Smooth muscle cell (in vitro differentiated cells): ENCODE measurements at regions not wholly inside any gene's neighbourhood (a gene's known extent, or its start where the extent isn't known, plus 50 kb on each side); places are given as distances from the start of the nearest gene placed in this dataset. TPM values are rescaled to one million over a fixed set of nuclear protein-coding genes. Genes with fewer than 3 reads are reported as not detected.

Source experiments
- DNase-seq: peaks from one replicate; lab custom pipeline; 2025; ENCODE audit not compliant: unreplicated experiment; lab: John Stamatoyannopoulos, UW
- H2AFZ ChIP-seq: fragments of 200-600 bp; sonication (generic); 2 replicates; pipeline ENCODE4 v1.6.0; 2016; ENCODE audit warnings: antibody characterized with exemption, low read depth, mild to moderate bottlenecking
- H3F3A ChIP-seq: fragments of 200-600 bp; sonication (generic); 2 replicates; pipeline ENCODE4 v1.6.0; 2017; ENCODE audit warnings: antibody characterized with exemption, low read depth
- H3K27ac ChIP-seq: fragments of 200-600 bp; sonication (generic); 2 replicates; pipeline ENCODE4 v1.5.1; 2016; ENCODE audit warnings: low read depth, mild to moderate bottlenecking
- H3K27me3 ChIP-seq: fragments of 200-600 bp; sonication (generic); 2 replicates; pipeline ENCODE4 v1.6.1; 2016; ENCODE audit warnings: low read depth, mild to moderate bottlenecking
- H3K36me3 ChIP-seq: fragments of 200-600 bp; sonication (generic); 2 replicates; pipeline ENCODE4 v1.5.1; 2016; ENCODE audit warnings: low read depth
- H3K4me1 ChIP-seq: fragments of 200-600 bp; sonication (generic); 2 replicates; pipeline ENCODE4 v1.5.1; 2016; ENCODE audit warnings: low read depth
- H3K4me2 ChIP-seq: fragments of 200-600 bp; sonication (generic); 2 replicates; pipeline ENCODE4 v1.6.0; 2016; ENCODE audit warnings: mild to moderate bottlenecking
- H3K4me3 ChIP-seq: fragments of 200-600 bp; sonication (generic); 2 replicates; pipeline ENCODE4 v1.5.1; 2016; ENCODE audit warnings: mild to moderate bottlenecking
- H3K79me2 ChIP-seq: fragments of 200-600 bp; sonication (generic); 2 replicates; pipeline ENCODE4 v1.6.0; 2016; ENCODE audit warnings: low read depth, mild to moderate bottlenecking
- H3K9ac ChIP-seq: fragments of 200-600 bp; sonication (generic); 2 replicates; pipeline ENCODE4 v1.6.0; 2016; ENCODE audit warnings: low read depth
- H3K9me3 ChIP-seq: fragments of 200-600 bp; sonication (generic); replicated peaks from 2 replicates; pipeline ENCODE4 v1.5.1; 2016; ENCODE audit warnings: low read depth
- H4K20me1 ChIP-seq: fragments of 200-600 bp; sonication (generic); 2 replicates; pipeline ENCODE4 v1.6.0; 2016; ENCODE audit warnings: low read depth
- WGBS: methylation state at CpG from one replicate; pipeline ENCODE4 v1.1.7; 2016; ENCODE audit warnings: low lambda C conversion rate; 5-methylcytosine and 5-hydroxymethylcytosine counted together
- small RNA-seq: library from RNA; depleted of rRNA; stranded (forward); fragments of <200 nt; gene quantifications from one replicate; pipeline ENCODE3, GENCODE V24; 2014
- TF ChIP-seq, protein P1 (sequence below): fragments of 200-600 bp; sonication (generic); IDR thresholded peaks from 2 replicates; pipeline ENCODE4 v1.5.1; 2017; ENCODE audit warnings: borderline replicate concordance, mild to moderate bottlenecking, antibody characterized with exemption; ENCODE audit not compliant: insufficient read depth, poor library complexity, severe bottlenecking

DNA sequence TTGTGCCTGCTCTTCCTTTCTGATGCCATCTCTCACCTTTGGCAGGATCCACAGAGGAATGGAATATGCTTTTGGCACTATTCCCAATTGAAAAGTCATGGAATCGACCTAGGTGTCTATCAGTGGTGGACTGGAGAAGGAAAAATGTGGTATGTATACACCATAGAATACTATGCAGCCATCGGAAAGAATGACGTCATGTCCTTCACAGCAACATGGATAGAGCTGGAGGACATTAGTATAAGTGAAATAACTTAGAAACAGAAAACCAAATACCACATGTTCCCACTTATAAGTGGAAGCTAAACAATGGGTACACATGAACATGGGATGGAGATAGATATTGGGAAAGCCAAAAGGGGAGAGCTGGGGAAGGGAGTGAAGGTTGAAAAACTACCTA lies 58.3 kb upstream of the SMIM31 start:
- no peaks in the 10 kb centered on the region for H3K36me3 ChIP-seq
- DNase-seq, result no peak
- no peak overlapping the region for H2AFZ ChIP-seq
- H3K79me2 ChIP-seq, result no peaks in the 10 kb centered on the region
- H4K20me1 ChIP-seq, result no peaks in the 10 kb centered on the region
- no peaks in the 10 kb centered on the region for H3K4me1 ChIP-seq
- 81% methylated on average over 3 of the region's 3 CpGs for WGBS
- H3K27ac ChIP-seq, result no peak overlapping the region
- H3K9ac ChIP-seq, result no peak overlapping the region
- no peaks in the 10 kb centered on the region for H3F3A ChIP-seq
- TF ChIP-seq, protein P1, sequence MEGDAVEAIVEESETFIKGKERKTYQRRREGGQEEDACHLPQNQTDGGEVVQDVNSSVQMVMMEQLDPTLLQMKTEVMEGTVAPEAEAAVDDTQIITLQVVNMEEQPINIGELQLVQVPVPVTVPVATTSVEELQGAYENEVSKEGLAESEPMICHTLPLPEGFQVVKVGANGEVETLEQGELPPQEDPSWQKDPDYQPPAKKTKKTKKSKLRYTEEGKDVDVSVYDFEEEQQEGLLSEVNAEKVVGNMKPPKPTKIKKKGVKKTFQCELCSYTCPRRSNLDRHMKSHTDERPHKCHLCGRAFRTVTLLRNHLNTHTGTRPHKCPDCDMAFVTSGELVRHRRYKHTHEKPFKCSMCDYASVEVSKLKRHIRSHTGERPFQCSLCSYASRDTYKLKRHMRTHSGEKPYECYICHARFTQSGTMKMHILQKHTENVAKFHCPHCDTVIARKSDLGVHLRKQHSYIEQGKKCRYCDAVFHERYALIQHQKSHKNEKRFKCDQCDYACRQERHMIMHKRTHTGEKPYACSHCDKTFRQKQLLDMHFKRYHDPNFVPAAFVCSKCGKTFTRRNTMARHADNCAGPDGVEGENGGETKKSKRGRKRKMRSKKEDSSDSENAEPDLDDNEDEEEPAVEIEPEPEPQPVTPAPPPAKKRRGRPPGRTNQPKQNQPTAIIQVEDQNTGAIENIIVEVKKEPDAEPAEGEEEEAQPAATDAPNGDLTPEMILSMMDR, result no peak
- no peak overlapping the region for H3K4me3 ChIP-seq
- no peaks in the 10 kb centered on the region for H3K9me3 ChIP-seq
- H3K4me2 ChIP-seq, result no peak overlapping the region
- no peaks in the 10 kb centered on the region for H3K27me3 ChIP-seq

DNA sequence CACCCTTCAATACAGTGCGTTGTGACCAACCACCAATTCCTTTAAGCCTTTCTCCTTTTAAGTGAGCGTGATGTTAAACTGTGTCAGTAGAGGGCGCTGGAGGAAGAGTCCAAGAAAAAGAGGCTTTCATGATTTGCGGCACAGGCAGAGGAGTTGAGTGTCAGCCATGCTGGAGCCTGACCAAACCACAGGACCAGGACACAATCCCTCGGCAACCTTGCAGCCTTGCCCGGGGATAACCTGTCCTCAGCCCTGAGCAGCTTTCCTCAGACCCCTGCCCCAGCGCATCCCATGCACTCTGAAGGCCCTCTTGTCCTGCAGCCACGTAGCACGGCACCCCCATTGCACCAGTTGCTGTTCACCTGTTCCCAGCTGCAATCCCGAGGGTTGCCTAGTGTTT lies 53.5 kb upstream of the SMIM31 start:
- H3K4me2 ChIP-seq, result no peak overlapping the region
- no peak for DNase-seq
- H3K9ac ChIP-seq, result no peak overlapping the region
- no peak overlapping the region for H3K27ac ChIP-seq
- no peaks in the 10 kb centered on the region for H3K36me3 ChIP-seq
- no peaks in the 10 kb centered on the region for H4K20me1 ChIP-seq
- H3K9me3 ChIP-seq, result no peaks in the 10 kb centered on the region
- H3K4me1 ChIP-seq, result no peaks in the 10 kb centered on the region
- TF ChIP-seq, protein P1, result peak; percentile 30
- H3F3A ChIP-seq, result no peaks in the 10 kb centered on the region
- 66% methylated on average over 10 of the region's 10 CpGs for WGBS
- H3K4me3 ChIP-seq, result no peak overlapping the region
- no peaks in the 10 kb centered on the region for H3K79me2 ChIP-seq
- H2AFZ ChIP-seq, result no peak overlapping the region
- no peaks in the 10 kb centered on the region for H3K27me3 ChIP-seq

DNA sequence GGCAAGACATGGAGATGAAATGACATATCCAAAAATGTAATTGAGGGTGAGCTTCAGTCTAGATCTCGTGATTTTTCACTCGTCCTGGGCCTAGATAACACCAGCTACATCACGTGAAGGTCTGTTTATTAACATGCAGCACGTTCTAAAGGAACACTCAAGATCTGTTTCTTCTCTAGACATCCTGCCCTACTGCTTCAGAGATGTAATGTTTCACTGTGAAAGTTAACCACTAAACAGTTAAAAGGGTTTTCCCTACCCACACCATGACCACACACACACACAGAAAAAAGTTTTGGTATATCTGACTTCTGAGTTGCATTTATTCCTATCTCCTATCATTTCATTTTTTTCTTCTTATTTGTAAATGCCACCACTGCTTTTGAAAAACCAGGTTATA lies 52.3 kb upstream of the SMIM31 start:
- TF ChIP-seq, protein P1, result no peak
- Histone ChIP-seq H3K9ac (no peak overlapping the region), H3F3A (no peaks in the 10 kb centered on the region), H3K9me3 (no peaks in the 10 kb centered on the region), H3K27ac (no peak overlapping the region), H3K79me2 (no peaks in the 10 kb centered on the region), H3K4me2 (no peak overlapping the region), H3K4me1 (no peaks in the 10 kb centered on the region), H3K36me3 (no peaks in the 10 kb centered on the region), H2AFZ (no peak overlapping the region), H4K20me1 (no peaks in the 10 kb centered on the region), H3K27me3 (no peaks in the 10 kb centered on the region), H3K4me3 (no peak overlapping the region)
- no peak for DNase-seq
- 74% methylated on average over 4 of the region's 4 CpGs for WGBS

Small RNA genes in the stretch of these regions (small RNA-seq; reads per million reads assigned to genes)
- gene AC074198.2, result not detected
- gene RNU6-284P, result not detected
